ENCODE measurements at regions not wholly inside any gene's neighbourhood (a gene's known extent, or its start where the extent isn't known, plus 50 kb on each side); places are given as distances from the start of the nearest gene placed in this dataset.

DNA sequence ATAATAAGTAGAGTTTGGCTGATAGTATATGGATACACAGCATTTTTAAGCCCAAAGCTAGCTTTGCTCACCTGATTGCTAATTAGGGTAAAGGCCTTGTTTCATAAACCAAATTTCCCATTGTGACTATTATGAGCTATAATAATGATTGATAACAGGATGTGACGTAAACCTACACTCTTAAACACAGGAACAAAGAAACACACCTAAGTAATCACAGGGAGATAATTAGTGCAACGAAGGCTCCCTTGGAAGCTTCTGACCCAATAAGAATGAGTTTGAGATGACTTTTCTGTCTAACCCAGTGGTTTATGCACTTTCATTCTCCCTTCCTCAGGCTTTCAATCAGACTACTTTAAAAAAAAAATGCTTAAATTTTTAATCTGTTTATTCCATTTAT, 683.2 kb downstream of the SATB2 start:
- TF ChIP-seq, protein P1, sequence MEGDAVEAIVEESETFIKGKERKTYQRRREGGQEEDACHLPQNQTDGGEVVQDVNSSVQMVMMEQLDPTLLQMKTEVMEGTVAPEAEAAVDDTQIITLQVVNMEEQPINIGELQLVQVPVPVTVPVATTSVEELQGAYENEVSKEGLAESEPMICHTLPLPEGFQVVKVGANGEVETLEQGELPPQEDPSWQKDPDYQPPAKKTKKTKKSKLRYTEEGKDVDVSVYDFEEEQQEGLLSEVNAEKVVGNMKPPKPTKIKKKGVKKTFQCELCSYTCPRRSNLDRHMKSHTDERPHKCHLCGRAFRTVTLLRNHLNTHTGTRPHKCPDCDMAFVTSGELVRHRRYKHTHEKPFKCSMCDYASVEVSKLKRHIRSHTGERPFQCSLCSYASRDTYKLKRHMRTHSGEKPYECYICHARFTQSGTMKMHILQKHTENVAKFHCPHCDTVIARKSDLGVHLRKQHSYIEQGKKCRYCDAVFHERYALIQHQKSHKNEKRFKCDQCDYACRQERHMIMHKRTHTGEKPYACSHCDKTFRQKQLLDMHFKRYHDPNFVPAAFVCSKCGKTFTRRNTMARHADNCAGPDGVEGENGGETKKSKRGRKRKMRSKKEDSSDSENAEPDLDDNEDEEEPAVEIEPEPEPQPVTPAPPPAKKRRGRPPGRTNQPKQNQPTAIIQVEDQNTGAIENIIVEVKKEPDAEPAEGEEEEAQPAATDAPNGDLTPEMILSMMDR (tag by site-specific recombination; IDR thresholded peaks at IDR 0.05) = no peak
- TF ChIP-seq ZNF426 (tag by site-specific recombination; IDR thresholded peaks at IDR 0.05) = no peak
- TF ChIP-seq ZNF274 (IDR thresholded peaks at IDR 0.05; ENCODE audit: low read length) = no peak
- no peak for TF ChIP-seq ZNF274 (tag by site-specific recombination; IDR thresholded peaks at IDR 0.05; ENCODE audit: borderline replicate concordance)
- TF ChIP-seq ZNF121 (tag by site-specific recombination; IDR thresholded peaks at IDR 0.05) = no peak
